ENCODE measurements at regions not wholly inside any gene's neighbourhood (a gene's known extent, or its start where the extent isn't known, plus 50 kb on each side); places are given as distances from the start of the nearest gene placed in this dataset.

- Mint-ChIP-seq H3K4me3 (ENCODE audit: low read depth, unreplicated experiment) (no peak overlapping the region), H3K4me1 (ENCODE audit: low read depth, unreplicated experiment) (no peaks in the 10 kb centered on the region), H3K27ac (ENCODE audit: unreplicated experiment) (no peak overlapping the region), H3K9me3 (ENCODE audit: low read depth, unreplicated experiment) (peaks cover 11% of the 10 kb centered on the region), H3K36me3 (ENCODE audit: insufficient read depth, unreplicated experiment) (no peaks in the 10 kb centered on the region), H3K27me3 (ENCODE audit: unreplicated experiment) (peaks cover 15% of the 10 kb centered on the region)
- intact Hi-C loops (cut with micrococcal nuclease; ENCODE audit: unreplicated experiment) = no loop called here
- no TSS peak for BruUV-seq (replicated peaks)
- TF ChIP-seq CTCF (IDR thresholded peaks at IDR 0.05; ENCODE audit: unreplicated experiment) = no peak
- no peak for DNase-seq
- CTCF ChIA-PET = no interaction called here
Measured at GRCh38 chr16:54533856-54534490, 247.4 kb upstream of the IRX3 start.

GRCh38 chr16:54526916-54527315 is 240.3 kb upstream of the IRX3 start:
- DNase-seq = no peak
- no peak overlapping the region for H3K27ac Mint-ChIP-seq (ENCODE audit: unreplicated experiment)
- no peaks in the 10 kb centered on the region for H3K36me3 Mint-ChIP-seq (ENCODE audit: insufficient read depth, unreplicated experiment)
- no peak overlapping the region for H3K4me3 Mint-ChIP-seq (ENCODE audit: low read depth, unreplicated experiment)
- no peaks in the 10 kb centered on the region for H3K4me1 Mint-ChIP-seq (ENCODE audit: low read depth, unreplicated experiment)
- peaks cover 6% of the 10 kb centered on the region for H3K9me3 Mint-ChIP-seq (ENCODE audit: low read depth, unreplicated experiment)
- TF ChIP-seq CTCF (IDR thresholded peaks at IDR 0.05; ENCODE audit: unreplicated experiment) = no peak
- no TSS peak for BruUV-seq (replicated peaks)
- intact Hi-C loops (cut with micrococcal nuclease; ENCODE audit: unreplicated experiment) = no loop called here
- H3K27me3 Mint-ChIP-seq (ENCODE audit: unreplicated experiment) = no peaks in the 10 kb centered on the region
- CTCF ChIA-PET = no interaction called here

- no peaks in the 10 kb centered on the region for H3K36me3 Mint-ChIP-seq (ENCODE audit: insufficient read depth, unreplicated experiment)
- no peaks in the 10 kb centered on the region for H3K4me1 Mint-ChIP-seq (ENCODE audit: low read depth, unreplicated experiment)
- H3K4me3 Mint-ChIP-seq (ENCODE audit: low read depth, unreplicated experiment) = no peak overlapping the region
- no peak overlapping the region for H3K27ac Mint-ChIP-seq (ENCODE audit: unreplicated experiment)
- no peak for TF ChIP-seq CTCF (IDR thresholded peaks at IDR 0.05; ENCODE audit: unreplicated experiment)
- DNase-seq = no peak
- intact Hi-C loops (cut with micrococcal nuclease; ENCODE audit: unreplicated experiment) = no loop called here
- no TSS peak for BruUV-seq (replicated peaks)
- CTCF ChIA-PET = interaction anchor here (0.7 kb wide), 1 partner anchor 109 kb away, joined by 5 read pairs; no protein-coding TSS in a partner anchor
- H3K27me3 Mint-ChIP-seq (ENCODE audit: unreplicated experiment) = no peaks in the 10 kb centered on the region
- peaks cover 3% of the 10 kb centered on the region for H3K9me3 Mint-ChIP-seq (ENCODE audit: low read depth, unreplicated experiment)
Measured at GRCh38 chr16:54526087-54526486, 239.5 kb upstream of the IRX3 start.

- H3K9me3 Mint-ChIP-seq (ENCODE audit: low read depth, unreplicated experiment) = peaks cover 3% of the 10 kb centered on the region
- CTCF ChIA-PET = no interaction called here
- H3K27me3 Mint-ChIP-seq (ENCODE audit: unreplicated experiment) = no peaks in the 10 kb centered on the region
- H3K4me1 Mint-ChIP-seq (ENCODE audit: low read depth, unreplicated experiment) = no peaks in the 10 kb centered on the region
- no peak overlapping the region for H3K27ac Mint-ChIP-seq (ENCODE audit: unreplicated experiment)
- no peak for DNase-seq
- BruUV-seq (replicated peaks) = no TSS peak
- no peak overlapping the region for H3K4me3 Mint-ChIP-seq (ENCODE audit: low read depth, unreplicated experiment)
- intact Hi-C loops (cut with micrococcal nuclease; ENCODE audit: unreplicated experiment) = no loop called here
- TF ChIP-seq CTCF (IDR thresholded peaks at IDR 0.05; ENCODE audit: unreplicated experiment) = no peak
- no peaks in the 10 kb centered on the region for H3K36me3 Mint-ChIP-seq (ENCODE audit: insufficient read depth, unreplicated experiment)
Measured at GRCh38 chr16:54525104-54525503, 238.5 kb upstream of the IRX3 start.
